ENCODE measurements at regions not wholly inside any gene's neighbourhood (a gene's known extent, or its start where the extent isn't known, plus 50 kb on each side); places are given as distances from the start of the nearest gene placed in this dataset.

DNA sequence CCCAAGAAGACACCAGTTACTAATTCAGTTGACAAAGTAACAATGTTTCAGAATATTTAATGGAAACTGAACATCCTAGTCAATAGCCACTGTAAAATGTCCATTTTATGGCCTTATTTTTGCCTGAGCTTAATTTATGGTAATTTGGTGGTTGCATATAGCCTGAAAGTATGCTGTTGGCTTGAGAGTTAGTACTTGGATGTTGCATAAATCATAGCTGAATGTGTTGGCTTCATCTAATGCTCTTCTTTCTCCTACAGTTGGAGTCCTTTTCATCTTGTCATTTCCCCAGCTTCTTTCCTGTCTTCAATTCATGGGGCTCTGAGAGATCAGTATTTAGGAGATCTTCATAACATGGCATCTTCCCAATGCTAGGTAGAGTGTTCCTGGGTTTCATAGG is 164.6 kb downstream of the MAT2B start:
- H3K27me3 ChIP-seq (ENCODE audit: control insufficient read depth in 1 of 2, insufficient read depth in 2 of 2, low read length in 2 of 2): no peaks in the 10 kb centered on the region
- no peaks in the 10 kb centered on the region for H3K36me3 ChIP-seq (ENCODE audit: control insufficient read depth in 2 of 2, insufficient read depth in 2 of 2, low read length in 1 of 2)
- H3K9me3 ChIP-seq (ENCODE audit: control insufficient read depth in 2 of 2, insufficient read depth in 1 of 2, low read depth in 1 of 2, low read length in 1 of 2): no peaks in the 10 kb centered on the region
- no peak overlapping the region for H3K4me3 ChIP-seq (ENCODE audit: low read depth in 1 of 2, low read length in 2 of 2)
- no peak overlapping the region for H3K27ac ChIP-seq (ENCODE audit: low read depth in 2 of 2, low read length in 1 of 2)
- H3K4me1 ChIP-seq (ENCODE audit: control insufficient read depth in 2 of 2, insufficient read depth in 2 of 2, low read length in 1 of 2): no peaks in the 10 kb centered on the region

DNA sequence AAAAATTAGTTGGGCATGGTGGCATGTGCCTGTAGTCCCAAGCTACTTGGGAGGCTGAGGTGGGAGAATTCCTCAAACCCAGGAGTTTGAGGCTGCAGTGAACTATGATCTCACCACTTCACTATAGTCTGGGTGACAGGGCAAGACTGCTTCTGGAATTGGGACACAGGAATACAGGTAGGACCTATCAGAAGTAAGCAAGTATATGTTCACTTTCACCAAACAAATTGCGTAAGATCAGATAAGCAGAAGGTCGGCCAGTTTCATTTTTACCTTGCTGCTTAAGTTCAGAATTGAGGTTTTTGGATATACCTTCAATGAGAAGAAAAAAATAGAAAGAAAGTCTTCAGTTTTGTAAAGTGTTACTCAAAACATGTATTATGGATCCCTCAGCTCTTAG is 171.7 kb downstream of the MAT2B start:
- Histone ChIP-seq H3K4me1 (ENCODE audit: control insufficient read depth in 2 of 2, insufficient read depth in 2 of 2, low read length in 1 of 2) (no peaks in the 10 kb centered on the region), H3K27ac (ENCODE audit: low read depth in 2 of 2, low read length in 1 of 2) (no peak overlapping the region), H3K36me3 (ENCODE audit: control insufficient read depth in 2 of 2, insufficient read depth in 2 of 2, low read length in 1 of 2) (no peaks in the 10 kb centered on the region), H3K27me3 (ENCODE audit: control insufficient read depth in 1 of 2, insufficient read depth in 2 of 2, low read length in 2 of 2) (no peaks in the 10 kb centered on the region), H3K4me3 (ENCODE audit: low read depth in 1 of 2, low read length in 2 of 2) (no peak overlapping the region), H3K9me3 (ENCODE audit: control insufficient read depth in 2 of 2, insufficient read depth in 1 of 2, low read depth in 1 of 2, low read length in 1 of 2) (no peaks in the 10 kb centered on the region)
- WGBS, 2 donors: 66 to 91% methylated on average over 2 of the region's 2 CpGs

DNA sequence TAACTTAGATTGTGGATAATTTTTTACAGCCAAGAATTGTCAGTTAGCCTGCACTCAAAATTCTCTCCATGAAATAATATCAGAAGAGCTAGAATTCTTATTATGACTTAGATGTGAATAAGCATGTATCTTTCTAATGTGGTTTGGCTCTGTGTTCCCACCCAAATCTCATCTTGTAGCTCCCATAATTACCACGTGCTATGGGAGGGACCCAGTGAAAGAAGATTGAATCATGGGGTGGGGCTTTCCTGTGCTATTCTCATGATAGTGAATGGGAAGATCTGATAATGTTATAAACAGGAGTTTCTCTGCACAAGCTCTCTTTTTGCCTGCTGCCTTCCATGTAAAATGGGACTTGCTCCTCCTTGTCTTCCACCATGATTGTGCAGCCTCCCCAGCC is 176.8 kb downstream of the MAT2B start:
- H3K27me3 ChIP-seq (ENCODE audit: control insufficient read depth in 1 of 2, insufficient read depth in 2 of 2, low read length in 2 of 2): no peaks in the 10 kb centered on the region
- 33 to 42% methylated on average over 1 of the region's 1 CpG for WGBS, 2 donors
- H3K9me3 ChIP-seq (ENCODE audit: control insufficient read depth in 2 of 2, insufficient read depth in 1 of 2, low read depth in 1 of 2, low read length in 1 of 2): no peaks in the 10 kb centered on the region
- H3K4me3 ChIP-seq (ENCODE audit: low read depth in 1 of 2, low read length in 2 of 2): no peak overlapping the region
- no peaks in the 10 kb centered on the region for H3K36me3 ChIP-seq (ENCODE audit: control insufficient read depth in 2 of 2, insufficient read depth in 2 of 2, low read length in 1 of 2)
- H3K4me1 ChIP-seq (ENCODE audit: control insufficient read depth in 2 of 2, insufficient read depth in 2 of 2, low read length in 1 of 2): no peaks in the 10 kb centered on the region
- no peak overlapping the region for H3K27ac ChIP-seq (ENCODE audit: low read depth in 2 of 2, low read length in 1 of 2)

DNA sequence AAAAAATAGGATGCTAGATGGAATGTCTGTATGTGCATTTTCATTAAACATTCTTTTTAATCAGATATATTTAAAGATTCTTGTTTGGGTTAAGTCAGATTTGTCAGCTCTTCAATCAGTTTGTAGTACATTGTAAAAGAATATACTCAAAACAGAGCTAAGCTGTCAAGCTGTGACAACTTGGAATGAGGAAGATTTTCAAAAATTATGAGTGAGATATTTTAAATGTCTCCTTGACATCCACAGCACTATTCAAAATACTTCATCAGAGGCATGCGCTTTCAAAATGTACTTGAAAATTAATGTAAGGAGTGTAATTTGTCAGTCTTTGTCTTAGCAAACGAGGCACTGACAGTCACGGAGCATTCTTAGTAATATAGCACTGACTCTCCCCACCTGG is 182.0 kb downstream of the MAT2B start:
- H3K4me1 ChIP-seq (ENCODE audit: control insufficient read depth in 2 of 2, insufficient read depth in 2 of 2, low read length in 1 of 2): no peaks in the 10 kb centered on the region
- H3K27ac ChIP-seq (ENCODE audit: low read depth in 2 of 2, low read length in 1 of 2): no peak overlapping the region
- WGBS, 2 donors: 62 to 74% methylated on average over 3 of the region's 3 CpGs
- H3K4me3 ChIP-seq (ENCODE audit: low read depth in 1 of 2, low read length in 2 of 2): no peak overlapping the region
- no peaks in the 10 kb centered on the region for H3K9me3 ChIP-seq (ENCODE audit: control insufficient read depth in 2 of 2, insufficient read depth in 1 of 2, low read depth in 1 of 2, low read length in 1 of 2)
- H3K27me3 ChIP-seq (ENCODE audit: control insufficient read depth in 1 of 2, insufficient read depth in 2 of 2, low read length in 2 of 2): no peaks in the 10 kb centered on the region
- no peaks in the 10 kb centered on the region for H3K36me3 ChIP-seq (ENCODE audit: control insufficient read depth in 2 of 2, insufficient read depth in 2 of 2, low read length in 1 of 2)

DNA sequence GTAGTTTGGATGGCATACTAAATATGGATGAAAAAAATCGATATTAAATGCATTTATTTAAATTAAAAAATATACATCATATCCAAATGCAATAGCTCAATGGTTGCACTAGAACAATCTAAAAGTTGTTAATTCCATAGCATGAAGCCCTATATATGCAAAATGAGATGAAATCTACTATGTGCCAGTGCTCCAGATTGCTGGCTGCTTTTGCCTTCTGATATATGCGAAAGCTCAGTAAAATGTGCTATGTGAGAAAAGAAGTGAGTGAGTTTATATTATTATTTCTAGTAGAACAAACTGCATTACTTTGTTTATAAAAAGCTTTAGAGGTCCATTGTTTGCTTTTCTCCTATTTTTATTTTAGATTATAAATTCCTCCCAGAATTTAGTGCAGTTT is 186.7 kb downstream of the MAT2B start:
- Histone ChIP-seq H3K4me1 (ENCODE audit: control insufficient read depth in 2 of 2, insufficient read depth in 2 of 2, low read length in 1 of 2) (no peaks in the 10 kb centered on the region), H3K4me3 (ENCODE audit: low read depth in 1 of 2, low read length in 2 of 2) (no peak overlapping the region), H3K9me3 (ENCODE audit: control insufficient read depth in 2 of 2, insufficient read depth in 1 of 2, low read depth in 1 of 2, low read length in 1 of 2) (no peaks in the 10 kb centered on the region), H3K36me3 (ENCODE audit: control insufficient read depth in 2 of 2, insufficient read depth in 2 of 2, low read length in 1 of 2) (no peaks in the 10 kb centered on the region), H3K27ac (ENCODE audit: low read depth in 2 of 2, low read length in 1 of 2) (no peak overlapping the region), H3K27me3 (ENCODE audit: control insufficient read depth in 1 of 2, insufficient read depth in 2 of 2, low read length in 2 of 2) (no peaks in the 10 kb centered on the region)
- 90 to 95% methylated on average over 2 of the region's 2 CpGs for WGBS, 2 donors

DNA sequence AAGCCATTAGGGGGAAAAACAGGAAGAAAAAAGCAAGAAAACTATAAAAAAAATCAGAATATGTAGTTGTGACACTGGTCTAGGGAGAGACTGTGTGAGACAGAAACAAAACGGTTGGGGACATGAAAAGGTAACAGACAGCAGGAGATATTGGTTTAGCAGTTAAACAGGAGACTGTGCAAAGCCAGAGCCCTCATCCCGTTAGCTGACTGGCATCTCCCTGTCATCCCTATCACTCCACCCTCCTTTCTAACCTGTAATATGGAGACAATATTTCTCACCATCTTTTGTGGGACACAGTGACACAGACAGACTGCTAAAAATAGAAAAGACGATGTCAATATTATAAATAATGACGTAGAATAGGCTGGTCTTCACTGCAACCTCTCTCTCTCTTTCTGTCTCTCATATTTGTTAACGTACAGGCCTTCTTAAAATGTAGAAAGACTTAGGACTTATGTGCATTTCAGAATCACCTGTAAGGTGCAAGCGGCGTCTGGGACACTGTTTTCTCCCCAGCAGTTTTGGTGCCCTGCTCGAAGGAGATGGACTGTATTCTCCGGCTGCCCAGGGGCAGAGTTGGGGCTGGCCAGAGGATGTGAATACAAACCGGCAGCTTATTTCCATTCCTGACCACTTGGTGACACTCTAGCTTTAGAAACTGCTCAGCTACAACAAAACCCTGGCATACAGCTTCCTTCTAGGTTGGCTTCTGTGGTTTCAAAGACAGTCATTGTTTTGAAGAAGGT is 190.6 kb downstream of the MAT2B start:
- Histone ChIP-seq H3K27ac (ENCODE audit: low read depth in 2 of 2, low read length in 1 of 2) (no peak overlapping the region), H3K9me3 (ENCODE audit: control insufficient read depth in 2 of 2, insufficient read depth in 1 of 2, low read depth in 1 of 2, low read length in 1 of 2) (no peaks in the 10 kb centered on the region), H3K36me3 (ENCODE audit: control insufficient read depth in 2 of 2, insufficient read depth in 2 of 2, low read length in 1 of 2) (no peaks in the 10 kb centered on the region), H3K27me3 (ENCODE audit: control insufficient read depth in 1 of 2, insufficient read depth in 2 of 2, low read length in 2 of 2) (no peaks in the 10 kb centered on the region), H3K4me1 (ENCODE audit: control insufficient read depth in 2 of 2, insufficient read depth in 2 of 2, low read length in 1 of 2) (no peaks in the 10 kb centered on the region), H3K4me3 (ENCODE audit: low read depth in 1 of 2, low read length in 2 of 2) (no peak overlapping the region)
- 30 to 31% methylated on average over 10 of the region's 10 CpGs for WGBS, 2 donors

DNA sequence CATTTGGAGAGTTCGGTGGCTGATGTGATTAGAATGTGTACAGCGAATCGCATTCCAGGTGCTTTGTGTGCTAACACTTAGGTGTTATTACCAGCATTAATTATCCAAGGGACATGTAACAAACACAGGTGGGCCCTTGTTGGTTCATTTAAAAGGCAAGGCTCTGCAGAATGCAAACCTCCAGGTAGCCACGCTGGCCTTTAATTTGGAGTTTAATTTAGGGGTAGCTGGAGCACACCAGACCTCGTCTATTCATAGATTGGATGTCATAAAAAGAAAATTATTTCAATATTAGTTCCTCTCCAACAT is 191.1 kb downstream of the MAT2B start:
- Histone ChIP-seq H3K36me3 (ENCODE audit: control insufficient read depth in 2 of 2, insufficient read depth in 2 of 2, low read length in 1 of 2) (no peaks in the 10 kb centered on the region), H3K27ac (ENCODE audit: low read depth in 2 of 2, low read length in 1 of 2) (no peak overlapping the region), H3K27me3 (ENCODE audit: control insufficient read depth in 1 of 2, insufficient read depth in 2 of 2, low read length in 2 of 2) (no peaks in the 10 kb centered on the region), H3K4me3 (ENCODE audit: low read depth in 1 of 2, low read length in 2 of 2) (no peak overlapping the region), H3K4me1 (ENCODE audit: control insufficient read depth in 2 of 2, insufficient read depth in 2 of 2, low read length in 1 of 2) (no peaks in the 10 kb centered on the region), H3K9me3 (ENCODE audit: control insufficient read depth in 2 of 2, insufficient read depth in 1 of 2, low read depth in 1 of 2, low read length in 1 of 2) (no peaks in the 10 kb centered on the region)
- 25% methylated on average over 5 of the region's 5 CpGs for WGBS, 2 donors

DNA sequence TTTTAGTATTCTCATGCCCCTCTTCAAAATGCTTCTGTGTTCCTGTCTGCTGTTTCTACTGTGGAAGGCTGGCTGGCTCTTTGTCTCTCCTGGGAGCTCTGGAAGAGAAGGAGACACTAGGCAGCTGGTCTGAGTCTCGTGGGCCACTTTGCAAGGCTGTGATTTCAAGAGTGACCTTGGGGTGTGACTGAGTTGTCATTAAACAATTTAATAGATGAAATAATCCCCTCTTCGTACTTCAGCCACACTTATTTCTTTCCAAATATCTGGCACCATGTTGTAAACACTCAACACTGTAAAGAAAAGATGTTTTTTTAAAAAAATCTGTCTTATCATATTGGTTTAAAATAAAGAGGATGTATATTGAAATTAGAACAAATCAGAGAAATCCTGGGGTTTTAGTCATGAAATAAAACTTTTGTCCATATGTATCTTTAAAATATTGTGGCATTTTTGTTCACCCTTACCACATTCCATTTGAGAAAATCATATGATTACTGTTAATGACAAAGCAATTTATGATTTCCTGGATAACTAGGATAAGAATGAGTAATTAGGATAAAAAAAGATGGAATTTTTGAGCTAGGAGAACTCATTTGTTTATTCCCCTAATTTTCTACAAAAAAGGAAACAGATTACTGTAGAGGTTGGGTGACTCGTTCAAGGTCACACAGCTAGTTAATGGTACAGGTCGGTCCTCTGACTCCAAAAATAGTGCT is 200.8 kb downstream of the MAT2B start:
- Histone ChIP-seq H3K27ac (ENCODE audit: low read depth in 2 of 2, low read length in 1 of 2) (no peak overlapping the region), H3K27me3 (ENCODE audit: control insufficient read depth in 1 of 2, insufficient read depth in 2 of 2, low read length in 2 of 2) (no peaks in the 10 kb centered on the region), H3K9me3 (ENCODE audit: control insufficient read depth in 2 of 2, insufficient read depth in 1 of 2, low read depth in 1 of 2, low read length in 1 of 2) (no peaks in the 10 kb centered on the region), H3K4me1 (ENCODE audit: control insufficient read depth in 2 of 2, insufficient read depth in 2 of 2, low read length in 1 of 2) (no peaks in the 10 kb centered on the region), H3K36me3 (ENCODE audit: control insufficient read depth in 2 of 2, insufficient read depth in 2 of 2, low read length in 1 of 2) (no peaks in the 10 kb centered on the region), H3K4me3 (ENCODE audit: low read depth in 1 of 2, low read length in 2 of 2) (no peak overlapping the region)
- WGBS, 2 donors: 55 to 56% methylated on average over 4 of the region's 4 CpGs

DNA sequence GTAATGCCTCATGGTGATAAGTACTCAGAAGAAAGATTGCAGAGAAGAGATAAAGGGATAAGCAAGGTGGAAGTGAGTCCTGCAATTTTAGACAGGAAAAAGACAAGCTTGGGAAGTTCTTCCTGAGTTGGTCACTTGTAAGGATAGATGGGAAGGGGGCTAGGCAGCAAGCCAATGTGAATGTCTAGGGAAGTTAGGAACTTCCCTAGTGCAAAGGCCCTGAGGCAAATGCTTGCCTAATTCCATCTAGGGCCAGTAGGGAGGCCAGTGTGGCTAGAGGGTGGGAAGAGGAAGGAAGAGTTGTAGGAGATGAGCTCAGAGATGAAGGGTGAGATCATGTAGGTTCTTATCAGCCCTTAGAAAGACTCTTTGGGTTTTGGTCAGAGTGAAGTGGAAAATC is 206.6 kb downstream of the MAT2B start:
- Histone ChIP-seq H3K4me1 (ENCODE audit: control insufficient read depth in 2 of 2, insufficient read depth in 2 of 2, low read length in 1 of 2) (no peaks in the 10 kb centered on the region), H3K27me3 (ENCODE audit: control insufficient read depth in 1 of 2, insufficient read depth in 2 of 2, low read length in 2 of 2) (no peaks in the 10 kb centered on the region), H3K9me3 (ENCODE audit: control insufficient read depth in 2 of 2, insufficient read depth in 1 of 2, low read depth in 1 of 2, low read length in 1 of 2) (no peaks in the 10 kb centered on the region), H3K4me3 (ENCODE audit: low read depth in 1 of 2, low read length in 2 of 2) (no peak overlapping the region), H3K36me3 (ENCODE audit: control insufficient read depth in 2 of 2, insufficient read depth in 2 of 2, low read length in 1 of 2) (no peaks in the 10 kb centered on the region), H3K27ac (ENCODE audit: low read depth in 2 of 2, low read length in 1 of 2) (no peak overlapping the region)

DNA sequence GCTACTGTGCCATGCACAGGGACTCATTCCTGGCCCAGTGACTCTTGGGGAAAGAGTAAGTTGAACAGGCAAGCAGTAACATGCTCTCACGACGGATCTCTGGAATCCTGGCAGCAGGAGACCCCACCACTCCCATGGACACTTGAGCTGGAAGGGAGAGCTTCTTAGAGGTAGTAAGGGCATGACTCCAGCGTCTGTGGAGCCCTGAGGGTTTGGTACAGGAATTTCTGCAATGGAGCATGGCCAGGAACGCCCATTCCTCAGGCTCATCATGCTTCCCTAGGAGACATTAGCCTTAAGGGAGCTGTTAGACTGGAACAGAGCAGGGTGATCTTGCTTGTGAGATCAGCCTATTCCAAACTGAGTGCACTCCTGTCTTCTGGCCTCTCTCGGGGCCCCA is 212.9 kb downstream of the MAT2B start:
- no peaks in the 10 kb centered on the region for H3K27me3 ChIP-seq (ENCODE audit: control insufficient read depth in 1 of 2, insufficient read depth in 2 of 2, low read length in 2 of 2)
- no peaks in the 10 kb centered on the region for H3K36me3 ChIP-seq (ENCODE audit: control insufficient read depth in 2 of 2, insufficient read depth in 2 of 2, low read length in 1 of 2)
- H3K9me3 ChIP-seq (ENCODE audit: control insufficient read depth in 2 of 2, insufficient read depth in 1 of 2, low read depth in 1 of 2, low read length in 1 of 2): peaks cover 0 to 6% of the 10 kb centered on the region in 2 donors
- H3K4me1 ChIP-seq (ENCODE audit: control insufficient read depth in 2 of 2, insufficient read depth in 2 of 2, low read length in 1 of 2): no peaks in the 10 kb centered on the region
- no peak overlapping the region for H3K4me3 ChIP-seq (ENCODE audit: low read depth in 1 of 2, low read length in 2 of 2)
- H3K27ac ChIP-seq (ENCODE audit: low read depth in 2 of 2, low read length in 1 of 2): no peak overlapping the region
- WGBS, 2 donors: 35 to 52% methylated on average over 5 of the region's 5 CpGs
